Endothelial cell of umbilical vein (primary cell): ENCODE measurements at regions not wholly inside any gene's neighbourhood (a gene's known extent, or its start where the extent isn't known, plus 50 kb on each side); places are given as distances from the start of the nearest gene placed in this dataset.

Source experiments
- BruUV-seq: library from RNA; stranded (reverse); fragments of 400-500 nt; replicated peaks from 2 replicates; lab custom pipeline; 2021; lab: Mats Ljungman, UMichigan
- CTCF ChIA-PET: fragments of 300-600, 350-600 bp; sonication (Branson Sonifier 250); formaldehyde crosslinking; loops from one replicate; lab custom pipeline; 2021; ENCODE audit warnings: antibody characterized with exemption, inconsistent platforms; lab: Charles Lee
- POLR2A ChIA-PET: fragments of 300-600, 350-600 bp; sonication (Branson Sonifier 250); formaldehyde crosslinking; loops from one replicate; lab custom pipeline; 2021; ENCODE audit warnings: antibody characterized with exemption, inconsistent platforms; lab: Charles Lee
- DNase-seq: peaks from one replicate; pipeline ENCODE4 v3.0.0-alpha.2; 2011; ENCODE audit warnings: low read depth, low spot score
- FAIRE-seq: peaks from 2 replicates; lab custom pipeline; 2011; peaks lifted over from hg19 to GRCh38; lab: Jason Lieb, UNC
- H2AFZ ChIP-seq: 2 replicates; pipeline ENCODE4 v1.6.0; 2012; ENCODE audit warnings: low read depth, low read length, control low read depth, inconsistent platforms
- H3K27ac ChIP-seq: 2 replicates; pipeline ENCODE4 v1.5.1; 2011; ENCODE audit warnings: low read depth, mild to moderate bottlenecking, control low read depth, low read length, moderate library complexity; ENCODE audit not compliant: insufficient read depth
- H3K27me3 ChIP-seq, 2 experiments: 2 replicates each; pipeline versions ENCODE4 v1.6.0 to v1.6.1; 2011; ENCODE audit warnings: low read length in 2 of 2, mixed read lengths in 1 of 2; ENCODE audit not compliant: control insufficient read depth in 2 of 2, insufficient read depth in 2 of 2
- H3K36me3 ChIP-seq, 2 experiments: 2 replicates in 1 of 2; 3 replicates in 1 of 2; pipeline ENCODE4 v1.5.1; 2011; ENCODE audit warnings: low read length in 2 of 2, mild to moderate bottlenecking in 1 of 2, moderate library complexity in 1 of 2; ENCODE audit not compliant: control insufficient read depth in 2 of 2, insufficient read depth in 2 of 2; ENCODE audit errors: extremely low read depth in 1 of 2
- H3K4me1 ChIP-seq: 3 replicates; pipeline ENCODE4 v1.5.1; 2011; ENCODE audit warnings: mild to moderate bottlenecking, low read length; ENCODE audit not compliant: control insufficient read depth, insufficient read depth; ENCODE audit errors: extremely low read depth
- H3K4me2 ChIP-seq: 2 replicates; pipeline ENCODE4 v1.6.1; 2011; ENCODE audit warnings: low read length, control low read depth, mixed read lengths; ENCODE audit not compliant: insufficient read depth
- H3K4me3 ChIP-seq, 3 experiments: fragments of 200-600 bp in 1 of 3; sonication (generic), shearing (Covaris generic) in 1 of 3; replicated peaks in 1 of 3; 2 replicates each; pipeline ENCODE4 v1.5.1; 2011 to 2016; ENCODE audit warnings: control low read depth in 3 of 3, low read length in 3 of 3, mild to moderate bottlenecking in 2 of 3, inconsistent platforms in 1 of 3, low read depth in 1 of 3, moderate library complexity in 1 of 3; ENCODE audit not compliant: insufficient read depth in 1 of 3
- H3K79me2 ChIP-seq: 2 replicates; pipeline ENCODE4 v1.6.0; 2012; ENCODE audit warnings: low read length, inconsistent platforms; ENCODE audit not compliant: control insufficient read depth, insufficient read depth
- H3K9ac ChIP-seq: replicated peaks from 2 replicates; pipeline ENCODE3; 2011; ENCODE audit warnings: low read length, control low read depth; ENCODE audit not compliant: insufficient read depth; ENCODE audit errors: extremely low read depth
- H3K9me1 ChIP-seq: replicated peaks from 3 replicates; pipeline ENCODE4 v1.6.0; 2011; ENCODE audit warnings: mild to moderate bottlenecking, low read length; ENCODE audit not compliant: control insufficient read depth, insufficient read depth; ENCODE audit errors: extremely low read depth
- H3K9me3 ChIP-seq: replicated peaks from 2 replicates; pipeline ENCODE4 v1.5.1; 2012; ENCODE audit warnings: low read length, inconsistent platforms; ENCODE audit not compliant: control insufficient read depth, insufficient read depth
- H4K20me1 ChIP-seq: replicated peaks from 2 replicates; pipeline ENCODE3; 2011; ENCODE audit warnings: mild to moderate bottlenecking, low read length; ENCODE audit not compliant: control insufficient read depth, insufficient read depth; ENCODE audit errors: extremely low read depth
- CTCF ChIP-seq, 2 donors: IDR thresholded peaks; 1 replicate in 1 of 2; 2 replicates in 1 of 2; pipeline ENCODE4 v1.5.1; 2011; ENCODE audit warnings: low read length in 2 of 2, mild to moderate bottlenecking in 2 of 2, moderate library complexity in 2 of 2, control low read depth in 1 of 2, inconsistent platforms in 1 of 2, low read depth in 1 of 2; ENCODE audit not compliant: insufficient read depth in 1 of 2; ENCODE audit errors: extremely low read depth in 1 of 2
- EZH2 ChIP-seq: IDR thresholded peaks from 2 replicates; pipeline ENCODE4 v1.6.1; 2012; ENCODE audit warnings: borderline replicate concordance, low read depth, mild to moderate bottlenecking, moderate library complexity, low read length, inconsistent platforms; ENCODE audit not compliant: severe bottlenecking
- FOS ChIP-seq: IDR thresholded peaks from 2 replicates; pipeline ENCODE4 v1.6.1; 2011; ENCODE audit warnings: mild to moderate bottlenecking, low read length, moderate library complexity, borderline replicate concordance; ENCODE audit not compliant: insufficient read depth
- GATA2 ChIP-seq: IDR thresholded peaks from 2 replicates; pipeline ENCODE4 v1.7.0; 2011; ENCODE audit warnings: low read depth, mild to moderate bottlenecking, moderate library complexity, mixed read lengths, low read length; ENCODE audit not compliant: insufficient read length, insufficient read depth
- JUN ChIP-seq: IDR thresholded peaks from 2 replicates; pipeline ENCODE4 v1.6.1; 2011; ENCODE audit warnings: borderline replicate concordance, low read depth; ENCODE audit not compliant: insufficient read length, insufficient read depth
- MAX ChIP-seq: IDR thresholded peaks from 2 replicates; pipeline ENCODE4 v1.6.1; 2011; ENCODE audit not compliant: insufficient read depth, insufficient read length
- MYC ChIP-seq: IDR thresholded peaks from one replicate; pipeline ENCODE4 v1.6.1; 2011; ENCODE audit warnings: mild to moderate bottlenecking, low read depth, low read length
- POLR2A ChIP-seq: IDR thresholded peaks from 2 replicates; pipeline ENCODE4 v1.6.1; 2012; ENCODE audit warnings: low read depth, mild to moderate bottlenecking, control low read depth, low read length
- POLR2AphosphoS5 ChIP-seq: IDR thresholded peaks from 2 replicates; pipeline ENCODE4 v1.6.1; 2012; ENCODE audit warnings: low read depth, mild to moderate bottlenecking, control low read depth, low read length, moderate library complexity; ENCODE audit not compliant: insufficient read depth
- dilution Hi-C: fragments of 300-500 bp; cut with MboI; formaldehyde crosslinking; loops from one replicate; pipeline ENCODE4 v1.15.0; 2019; ENCODE audit warnings: low sequenced_read_pairs; ENCODE audit not compliant: extremely low pct_ligation_motif_present
- intact Hi-C: fragments of 100-400 bp; cut with micrococcal nuclease; formaldehyde crosslinking; loops from one replicate; pipeline ENCODE4 v1.10.0; 2022

- ChIA-PET POLR2A (no interaction called here), CTCF (no interaction called here)
- no TSS peak for BruUV-seq
- H3K79me2 ChIP-seq = no peaks in the 10 kb centered on the region
- H4K20me1 ChIP-seq = no peaks in the 10 kb centered on the region
- no peaks in the 10 kb centered on the region for H3K27me3 ChIP-seq
- no peak overlapping the region for H3K27ac ChIP-seq
- dilution Hi-C loops = no loop called here
- DNase-seq (no peak), FAIRE-seq (no peak)
- TF ChIP-seq MYC (no peak), FOS (no peak), POLR2A (no peak), CTCF (IDR thresholded peaks at IDR 0.05; ENCODE audit: extremely low read depth in 1 of 2, insufficient read depth in 1 of 2, low read depth in 1 of 2, low read length in 2 of 2) (no peak)
- H2AFZ ChIP-seq = no peak overlapping the region
- no peaks in the 10 kb centered on the region for H3K9me3 ChIP-seq
- H3K36me3 ChIP-seq = no peaks in the 10 kb centered on the region
- intact Hi-C loops = no loop called here
- H3K4me1 ChIP-seq = no peaks in the 10 kb centered on the region
- no peak overlapping the region for H3K4me2 ChIP-seq
- H3K4me3 ChIP-seq = no peak overlapping the region
- no peaks in the 10 kb centered on the region for H3K9me1 ChIP-seq
- no peak overlapping the region for H3K9ac ChIP-seq
Observed at GRCh38 chr7:110483553-110483952, 607.4 kb upstream of the LRRN3 start.

- FAIRE-seq (no peak), DNase-seq (no peak)
- no peaks in the 10 kb centered on the region for H3K79me2 ChIP-seq
- no peak overlapping the region for H3K4me3 ChIP-seq
- dilution Hi-C loops = no loop called here
- no peaks in the 10 kb centered on the region for H3K4me1 ChIP-seq
- H2AFZ ChIP-seq = no peak overlapping the region
- CTCF ChIA-PET = no interaction called here
- no peak overlapping the region for H3K27ac ChIP-seq
- no peaks in the 10 kb centered on the region for H4K20me1 ChIP-seq
- H3K4me2 ChIP-seq = no peak overlapping the region
- no peaks in the 10 kb centered on the region for H3K9me1 ChIP-seq
- BruUV-seq = no TSS peak
- POLR2A ChIA-PET = no interaction called here
- no peaks in the 10 kb centered on the region for H3K27me3 ChIP-seq
- H3K9ac ChIP-seq = no peak overlapping the region
- no peak for TF ChIP-seq POLR2A
- no peak for TF ChIP-seq EZH2
- no peak for TF ChIP-seq MAX
- no peak for TF ChIP-seq MYC
- TF ChIP-seq CTCF (IDR thresholded peaks at IDR 0.05; ENCODE audit: extremely low read depth in 1 of 2, insufficient read depth in 1 of 2, low read depth in 1 of 2, low read length in 2 of 2) = no peak
- no peak for TF ChIP-seq POLR2AphosphoS5
- TF ChIP-seq JUN = no peak
- TF ChIP-seq FOS = no peak
- no peak for TF ChIP-seq GATA2
- intact Hi-C loops = no loop called here
- H3K36me3 ChIP-seq = no peaks in the 10 kb centered on the region
- no peaks in the 10 kb centered on the region for H3K9me3 ChIP-seq
Observed at GRCh38 chr7:110484356-110484755, 606.6 kb upstream of the LRRN3 start.
